D341Med (cell line): ENCODE measurements at regions not wholly inside any gene's neighbourhood (a gene's known extent, or its start where the extent isn't known, plus 50 kb on each side); places are given as distances from the start of the nearest gene placed in this dataset.
A peak's percentile ranks its signal among the peaks of the same experiment; 100 is the strongest.
"Not testable (repeated sequence)": the region's sequence is repeated elsewhere in the genome, so short reads cannot be mapped to it uniquely, and the experiment has no call there.

ENCODE experiments used
- DNase-seq: peaks from one replicate; pipeline ENCODE4 v3.0.0; 2012; ENCODE audit warnings: low spot score

DNA sequence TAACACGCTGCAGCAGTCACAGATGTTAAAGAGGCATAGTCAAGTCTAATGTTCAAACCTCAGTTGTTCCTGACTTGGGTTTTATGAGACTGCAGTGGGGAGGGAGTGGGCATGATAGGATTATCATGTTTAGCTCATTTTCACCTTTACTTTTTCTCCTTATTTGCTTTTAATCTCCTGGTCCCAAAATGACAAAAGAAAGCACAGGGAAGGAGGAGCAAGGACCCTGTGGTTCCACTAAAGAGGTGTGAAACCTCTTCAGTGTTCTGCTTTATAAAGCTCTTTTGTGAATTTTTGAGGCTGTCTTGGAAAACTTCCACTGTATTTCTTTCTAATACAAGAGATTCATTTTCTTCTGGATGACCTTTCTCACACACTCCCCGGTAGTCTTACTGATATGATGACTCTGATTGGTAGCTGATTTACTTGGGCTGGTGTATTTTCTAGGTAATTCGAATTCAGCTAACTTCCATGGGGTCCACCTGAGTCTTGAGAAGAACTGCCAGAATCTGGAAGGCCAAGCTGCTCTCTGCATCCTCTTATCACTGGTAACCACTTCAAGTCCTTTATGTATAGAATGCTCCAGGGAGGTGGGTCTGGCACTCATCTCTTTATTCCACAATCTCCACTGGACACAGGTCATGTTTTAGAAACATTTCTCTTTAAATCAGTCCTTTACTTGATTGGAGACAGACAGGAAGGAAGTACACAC, 1364.4 kb upstream of the CDH9 start:
- no peak for DNase-seq

GRCh38 chr5:28400076-28400475, 1361.7 kb upstream of the CDH9 start:
- no peak for DNase-seq

GRCh38 chr5:28399211-28399610, 1360.8 kb upstream of the CDH9 start:
- DNase-seq: no peak

DNA sequence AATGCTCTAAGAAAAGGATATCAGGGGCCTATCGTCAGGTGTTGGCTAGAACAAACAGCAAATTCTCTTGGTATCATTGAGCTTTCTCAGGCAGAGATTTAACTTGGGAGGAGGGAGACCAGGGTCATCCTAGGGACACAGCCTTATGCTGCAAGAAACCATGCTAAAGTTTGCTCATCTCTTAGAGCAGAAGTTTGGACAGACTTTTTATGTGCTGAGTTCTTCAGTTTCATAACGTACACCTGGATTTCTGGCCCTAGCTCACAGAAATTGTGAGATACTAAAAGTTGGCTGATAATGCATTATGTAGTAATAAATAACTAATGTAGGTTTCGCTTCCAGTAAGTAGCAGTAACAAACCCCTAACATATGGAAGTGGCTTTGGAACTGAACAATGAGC, 1359.8 kb upstream of the CDH9 start:
- no peak for DNase-seq

GRCh38 chr5:28397502-28397941, 1359.1 kb upstream of the CDH9 start:
- DNase-seq: no peak

DNA sequence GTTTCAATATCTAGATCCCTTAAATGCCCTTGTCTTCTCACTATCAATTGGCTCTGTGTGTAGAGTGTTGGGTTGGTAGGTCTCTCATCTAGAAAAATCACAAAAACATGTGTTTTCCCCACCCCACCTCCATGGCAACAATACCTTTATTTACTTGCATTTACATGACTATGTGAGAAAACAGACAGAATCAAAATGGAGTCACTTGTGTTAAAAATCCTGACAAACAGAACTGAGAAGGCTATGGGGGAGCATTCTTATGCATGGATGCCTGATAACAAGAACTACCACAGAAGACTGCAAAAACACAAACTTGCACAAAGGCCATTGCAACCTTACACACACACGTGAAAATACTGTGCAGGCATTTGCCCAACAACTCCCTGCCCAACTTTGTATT, 1352.9 kb upstream of the CDH9 start:
- no peak for DNase-seq

- peak; percentile 45 for DNase-seq
Measured at GRCh38 chr5:28390341-28390740, 1352.0 kb upstream of the CDH9 start.

DNA sequence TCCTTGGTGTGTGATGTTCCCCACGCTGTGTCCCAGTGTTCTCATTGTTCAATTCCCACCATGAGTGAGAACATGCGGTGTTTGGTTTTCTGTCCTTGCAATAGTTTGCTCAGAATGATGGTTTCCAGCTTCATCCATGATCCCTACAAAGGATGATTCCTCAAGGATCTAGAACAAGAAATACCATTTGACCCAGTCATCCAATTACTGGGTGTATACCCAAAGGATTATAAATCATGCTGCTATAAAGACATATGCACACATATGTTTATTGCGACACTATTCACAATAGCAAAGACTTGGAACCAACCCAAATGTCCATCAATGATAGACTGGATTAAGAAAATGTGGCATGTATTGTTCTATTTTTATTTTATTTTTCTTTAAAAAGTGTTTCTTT, 1351.3 kb upstream of the CDH9 start:
- DNase-seq: not testable (repeated sequence)

GRCh38 chr5:28388428-28388827, 1350.0 kb upstream of the CDH9 start:
- DNase-seq: no peak

GRCh38 chr5:28386712-28387111, 1348.3 kb upstream of the CDH9 start:
- no peak for DNase-seq

DNA sequence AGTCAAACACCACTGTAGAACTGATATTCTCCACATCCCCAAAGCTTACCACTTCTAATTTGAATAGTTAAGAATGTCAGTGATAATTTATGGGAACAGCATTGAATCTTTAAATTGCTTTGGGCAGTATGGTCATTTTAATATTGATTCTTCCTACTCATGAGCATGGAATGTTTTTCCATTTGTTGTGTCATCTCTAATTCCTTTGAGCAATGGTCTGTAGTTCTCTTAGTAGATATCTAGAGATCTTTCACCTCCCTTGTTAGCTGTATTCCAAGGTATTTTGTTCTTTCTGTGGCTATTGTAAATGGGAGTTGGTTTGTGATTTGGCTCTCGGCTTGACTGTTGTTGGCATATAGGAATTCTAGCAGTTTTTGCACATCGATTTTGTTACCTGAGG, 1341.8 kb upstream of the CDH9 start:
- no peak for DNase-seq

GRCh38 chr5:28374492-28374967, 1336.1 kb upstream of the CDH9 start:
- no peak for DNase-seq

DNA sequence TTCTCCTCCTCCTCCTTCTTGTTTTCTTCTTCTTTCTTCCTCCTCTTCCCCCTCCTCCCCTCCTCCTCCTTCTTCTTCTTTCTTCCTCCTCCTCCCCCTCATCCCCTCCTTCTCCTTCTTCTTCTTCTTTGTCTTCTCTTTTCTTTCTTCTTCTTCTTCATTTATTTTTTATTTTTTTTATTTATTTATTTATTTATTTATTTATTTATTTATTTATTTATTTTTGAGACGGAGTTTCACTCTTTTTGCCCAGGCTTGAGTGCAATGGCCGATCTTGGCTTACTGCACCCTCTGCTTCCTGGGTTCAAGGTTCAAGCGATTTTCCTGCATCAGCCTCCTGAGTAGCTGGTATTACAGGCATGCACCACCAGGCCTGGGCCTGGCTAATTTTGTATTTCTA, 1332.5 kb upstream of the CDH9 start:
- DNase-seq: no peak

DNA sequence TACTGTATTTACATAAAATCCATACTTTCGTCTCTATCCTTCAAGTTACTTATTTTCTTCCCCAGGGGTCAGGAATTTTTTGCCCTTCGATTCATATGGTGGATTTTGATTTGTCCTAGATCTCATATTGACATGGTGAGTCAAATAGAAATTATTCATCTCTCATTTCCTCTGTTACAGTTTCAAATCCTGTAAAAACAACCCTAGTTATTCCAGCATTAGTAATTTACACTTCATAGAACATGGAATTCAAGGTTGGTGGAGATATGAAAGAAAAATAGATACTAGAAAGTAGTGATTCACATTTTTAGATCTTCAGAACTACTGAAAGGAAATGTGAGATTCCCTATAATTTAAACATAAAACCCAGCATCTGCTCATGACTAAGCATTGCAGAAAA, 1331.0 kb upstream of the CDH9 start:
- DNase-seq: no peak

GRCh38 chr5:28355831-28356230, 1317.4 kb upstream of the CDH9 start:
- no peak for DNase-seq

- DNase-seq: no peak
Measured at GRCh38 chr5:28346696-28347095, 1308.3 kb upstream of the CDH9 start.

GRCh38 chr5:28344836-28345433, 1306.5 kb upstream of the CDH9 start:
- peak; percentile 35 for DNase-seq

GRCh38 chr5:28329176-28329575, 1290.8 kb upstream of the CDH9 start:
- DNase-seq: no peak

DNA sequence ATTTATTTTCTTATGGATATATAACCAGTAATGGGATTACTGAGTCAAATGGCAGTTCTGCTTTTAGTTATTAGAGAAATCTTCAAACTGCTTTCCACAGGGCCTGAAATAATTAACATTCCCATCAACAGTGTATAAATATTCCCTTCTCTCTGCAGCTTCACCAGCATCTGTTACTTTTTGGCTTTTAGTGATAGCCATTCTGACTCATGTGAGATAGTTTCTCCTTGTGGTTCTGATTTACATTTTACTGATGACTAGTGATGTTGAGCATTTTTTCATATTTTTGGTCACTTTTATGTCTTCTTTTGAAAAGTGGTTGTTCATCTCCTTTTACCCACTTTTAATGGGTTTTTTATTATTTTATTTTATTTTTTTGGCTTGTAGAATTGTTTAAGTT, 1290.3 kb upstream of the CDH9 start:
- no peak for DNase-seq

DNA sequence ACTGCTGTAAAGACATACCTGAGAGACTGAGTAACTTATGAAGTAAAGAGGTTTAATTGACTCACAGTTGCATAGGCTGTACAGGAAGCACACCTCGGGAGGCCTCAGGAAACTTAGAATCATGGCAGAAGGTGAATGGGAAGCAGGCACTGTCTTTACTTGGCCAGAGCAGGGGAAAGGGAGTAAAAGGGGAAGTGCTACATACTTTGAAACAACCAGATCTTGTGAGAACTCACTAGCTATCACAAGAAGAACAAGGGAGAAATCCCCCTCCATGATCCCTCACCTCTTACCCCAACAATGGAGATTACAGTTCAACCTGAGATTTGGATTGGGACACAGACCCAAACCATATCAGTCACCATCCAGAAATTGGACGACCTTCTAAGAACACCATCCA, 1285.8 kb upstream of the CDH9 start:
- no peak for DNase-seq

GRCh38 chr5:28313953-28314352, 1275.6 kb upstream of the CDH9 start:
- DNase-seq: no peak

DNA sequence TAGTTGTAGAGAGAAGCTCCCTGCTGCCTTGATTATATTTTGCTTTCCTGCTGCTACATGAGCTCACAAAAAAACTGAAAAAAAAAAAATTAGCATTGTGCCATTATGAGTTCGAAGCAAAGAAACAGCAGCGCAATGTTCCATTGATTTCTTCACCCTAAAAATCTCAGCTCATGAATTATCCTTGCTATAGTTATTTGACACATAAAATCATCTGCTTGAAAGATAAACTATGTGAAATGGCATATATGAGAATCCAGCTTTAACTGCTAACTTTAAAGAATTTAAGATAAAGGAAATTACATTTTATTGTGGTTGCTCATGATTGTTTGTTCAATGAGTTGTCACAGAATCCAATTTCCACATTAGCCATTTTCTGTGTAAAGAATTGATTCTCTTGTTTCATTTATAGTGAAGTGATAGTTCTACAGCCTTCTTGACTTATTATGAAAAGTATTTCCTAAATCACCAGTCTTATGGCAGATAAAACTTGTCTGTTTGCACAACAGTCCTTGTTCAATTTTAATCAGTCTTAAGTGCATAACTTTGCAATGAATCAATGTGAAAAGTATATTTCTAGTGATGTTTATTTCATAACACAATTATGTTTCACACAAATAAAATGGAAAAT, 1275.0 kb upstream of the CDH9 start:
- no peak for DNase-seq

DNA sequence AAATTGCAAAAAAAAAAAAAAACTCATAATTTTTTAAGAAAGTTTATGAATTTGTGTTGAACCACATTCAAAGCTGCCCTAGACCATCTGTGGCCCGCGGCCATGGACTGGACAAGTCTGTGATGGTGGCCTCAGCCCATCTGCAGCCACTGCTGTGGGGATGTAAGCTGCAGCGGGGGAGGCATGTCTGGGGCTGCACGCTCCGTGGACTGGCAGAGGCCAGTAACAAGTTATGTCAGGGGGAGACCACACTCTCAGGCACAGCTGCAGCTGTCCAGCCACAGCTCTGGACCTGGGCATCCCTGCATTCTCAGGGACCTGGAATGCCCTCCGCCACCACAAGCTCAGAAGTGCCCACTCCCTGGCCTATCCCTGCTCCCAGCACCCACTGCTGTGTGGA, 1272.3 kb upstream of the CDH9 start:
- DNase-seq: no peak

DNA sequence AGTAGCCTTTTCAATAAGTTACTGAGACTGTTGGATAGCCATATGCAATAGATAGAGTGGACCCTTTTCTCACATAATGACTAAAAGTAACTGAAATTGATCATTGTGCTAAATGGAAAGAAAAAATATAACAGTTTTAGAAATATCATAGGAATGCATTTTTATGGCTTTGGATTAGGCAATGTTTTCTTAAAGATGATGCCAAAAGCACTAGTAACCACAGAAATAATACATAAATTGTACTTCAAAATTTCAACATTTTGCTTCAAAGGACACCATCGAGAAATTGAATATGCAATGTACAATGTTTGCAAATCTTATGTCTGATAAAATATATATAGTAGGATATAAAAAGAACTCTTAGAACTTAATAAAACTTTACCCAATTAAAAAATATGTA, 1267.5 kb upstream of the CDH9 start:
- no peak for DNase-seq
